Mesodermal cell (in vitro differentiated cells): ENCODE measurements at regions not wholly inside any gene's neighbourhood (a gene's known extent, or its start where the extent isn't known, plus 50 kb on each side); places are given as distances from the start of the nearest gene placed in this dataset.

ENCODE experiments used
- H3K27ac ChIP-seq: 2 replicates; pipeline ENCODE4 v1.7.0; 2013; ENCODE audit warnings: mild to moderate bottlenecking, low read depth, low read length, moderate library complexity; ENCODE audit not compliant: severe bottlenecking
- H3K36me3 ChIP-seq: 2 replicates; pipeline ENCODE4 v1.7.1; 2013; ENCODE audit warnings: mild to moderate bottlenecking, low read length, moderate library complexity; ENCODE audit not compliant: control insufficient read depth, insufficient read depth
- H3K4me1 ChIP-seq: one replicate; pipeline ENCODE4 v1.7.1; 2013; ENCODE audit warnings: mild to moderate bottlenecking, low read length; ENCODE audit not compliant: insufficient read depth, control insufficient read depth, poor library complexity, severe bottlenecking
- H3K4me3 ChIP-seq: 2 replicates; pipeline ENCODE4 v1.7.0; 2013; ENCODE audit warnings: low read length, control low read depth, mild to moderate bottlenecking; ENCODE audit not compliant: insufficient read depth, poor library complexity, severe bottlenecking; ENCODE audit errors: extremely low read depth
- H3K9me3 ChIP-seq: 2 replicates; pipeline ENCODE4 v1.7.1; 2013; ENCODE audit warnings: mild to moderate bottlenecking, low read length, moderate library complexity; ENCODE audit not compliant: control insufficient read depth
- WGBS, 2 experiments: methylation state at CpG; one replicate each; pipeline ENCODE4 v1.1.5; 2013; ENCODE audit warnings: missing lambda C conversion rate in 2 of 2; ENCODE audit not compliant: insufficient coverage in 2 of 2; 5-methylcytosine and 5-hydroxymethylcytosine counted together

- H3K4me3 ChIP-seq: no peak overlapping the region
- H3K27ac ChIP-seq: no peak overlapping the region
- H3K9me3 ChIP-seq: no peaks in the 10 kb centered on the region
- H3K36me3 ChIP-seq: no peaks in the 10 kb centered on the region
- 39 to 60% methylated on average over 2 to 3 of the region's 4 CpGs for WGBS, 2 experiments
- H3K4me1 ChIP-seq: no peaks in the 10 kb centered on the region
Observed at GRCh38 chr4:14681330-14681729, 321.0 kb upstream of the CPEB2 start.

DNA sequence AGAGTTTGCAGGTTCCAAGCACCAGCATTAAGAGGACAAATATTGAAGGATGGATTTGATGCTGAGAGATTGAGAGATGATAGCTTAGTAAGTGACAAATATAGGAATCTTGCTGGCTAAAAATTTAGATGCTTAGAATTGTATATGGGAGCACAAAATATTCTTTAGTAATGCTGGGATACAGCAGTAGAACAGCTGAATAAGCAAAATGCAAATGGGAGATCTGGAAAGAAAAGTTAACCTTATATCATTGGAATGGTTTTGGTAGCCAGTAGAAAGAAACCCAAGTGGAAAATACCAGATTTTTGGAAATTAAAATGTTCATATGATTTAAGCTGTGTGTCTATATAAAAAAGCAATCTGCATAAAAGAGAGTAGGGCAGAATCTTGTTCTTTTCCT, 308.6 kb upstream of the CPEB2 start:
- no peak overlapping the region for H3K27ac ChIP-seq
- no peaks in the 10 kb centered on the region for H3K36me3 ChIP-seq
- no peak overlapping the region for H3K4me3 ChIP-seq

GRCh38 chr4:14695095-14695845, 307.0 kb upstream of the CPEB2 start:
- 82% methylated on average over 3 of the region's 6 CpGs for WGBS, 2 experiments
- no peak overlapping the region for H3K4me3 ChIP-seq
- H3K4me1 ChIP-seq: no peaks in the 10 kb centered on the region
- H3K27ac ChIP-seq: no peak overlapping the region
- H3K9me3 ChIP-seq: no peaks in the 10 kb centered on the region
- no peaks in the 10 kb centered on the region for H3K36me3 ChIP-seq

More for the DNA sequence above, 308.6 kb upstream of the CPEB2 start:
- Histone ChIP-seq H3K9me3 (no peaks in the 10 kb centered on the region), H3K4me1 (no peaks in the 10 kb centered on the region)

DNA sequence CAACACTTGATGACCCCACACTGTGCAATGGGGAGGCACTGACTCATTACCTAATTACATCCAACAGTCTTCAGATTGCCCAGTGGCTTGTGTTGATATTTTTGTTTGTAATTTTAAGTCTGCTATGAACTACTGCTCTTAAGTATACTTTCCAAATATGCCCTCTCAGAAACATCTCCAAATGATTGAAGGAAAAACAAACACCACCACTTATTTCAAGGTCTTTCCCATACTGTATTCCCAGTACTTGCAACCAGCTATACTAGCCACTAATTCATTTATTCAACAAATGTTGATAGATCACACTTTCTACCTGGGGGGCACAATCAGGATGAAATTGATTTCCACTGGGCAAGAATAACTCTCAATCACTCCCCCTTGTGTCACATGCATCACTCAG, 302.2 kb upstream of the CPEB2 start:
- no peak overlapping the region for H3K4me3 ChIP-seq
- no peaks in the 10 kb centered on the region for H3K9me3 ChIP-seq
- H3K27ac ChIP-seq: no peak overlapping the region
- H3K4me1 ChIP-seq: no peaks in the 10 kb centered on the region
- H3K36me3 ChIP-seq: no peaks in the 10 kb centered on the region

DNA sequence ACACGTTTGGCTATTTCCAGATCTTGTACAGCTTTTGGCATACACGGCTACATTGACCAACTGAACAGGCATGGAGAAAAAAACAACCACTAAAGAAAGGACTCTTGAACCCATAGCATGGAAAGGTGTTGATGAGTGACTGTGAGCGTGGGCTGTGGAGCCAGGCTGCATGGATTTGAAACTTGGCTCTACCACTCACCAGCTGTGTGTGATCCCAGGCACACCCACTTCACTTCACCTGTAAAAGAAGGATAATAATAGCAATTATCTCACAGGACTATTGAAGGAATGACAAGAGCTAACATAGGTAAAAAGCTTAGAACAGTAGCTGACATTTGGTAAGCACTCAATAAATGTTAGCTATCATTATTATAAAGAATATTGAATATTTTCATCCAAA, 301.7 kb upstream of the CPEB2 start:
- Histone ChIP-seq H3K9me3 (no peaks in the 10 kb centered on the region), H3K27ac (no peak overlapping the region), H3K4me1 (no peaks in the 10 kb centered on the region), H3K4me3 (no peak overlapping the region), H3K36me3 (no peaks in the 10 kb centered on the region)
- WGBS, 2 experiments: 75 to 86% methylated on average over 1 to 2 of the region's 3 CpGs

- Histone ChIP-seq H3K4me1 (no peaks in the 10 kb centered on the region), H3K27ac (no peak overlapping the region), H3K9me3 (no peaks in the 10 kb centered on the region), H3K4me3 (no peak overlapping the region), H3K36me3 (no peaks in the 10 kb centered on the region)
- WGBS, 2 experiments: 100% methylated on average over 1 of the region's 2 CpGs; no CpG with 5 or more reads in 1 of the 2 experiments
Observed at GRCh38 chr4:14701389-14701788, 300.9 kb upstream of the CPEB2 start.

GRCh38 chr4:14701896-14702295, 300.4 kb upstream of the CPEB2 start:
- WGBS, 2 experiments: 67 to 80% methylated on average over 1 of the region's 1 CpG
- no peak overlapping the region for H3K4me3 ChIP-seq
- H3K27ac ChIP-seq: no peak overlapping the region
- H3K4me1 ChIP-seq: no peaks in the 10 kb centered on the region
- H3K9me3 ChIP-seq: no peaks in the 10 kb centered on the region
- H3K36me3 ChIP-seq: no peaks in the 10 kb centered on the region

- no peaks in the 10 kb centered on the region for H3K4me1 ChIP-seq
- no peak overlapping the region for H3K4me3 ChIP-seq
- H3K9me3 ChIP-seq: no peaks in the 10 kb centered on the region
- H3K27ac ChIP-seq: no peak overlapping the region
- H3K36me3 ChIP-seq: no peaks in the 10 kb centered on the region
Observed at GRCh38 chr4:14708574-14708973, 293.7 kb upstream of the CPEB2 start.

- H3K9me3 ChIP-seq: no peaks in the 10 kb centered on the region
- H3K36me3 ChIP-seq: no peaks in the 10 kb centered on the region
- WGBS, 2 experiments: 89 to 97% methylated on average over 3 of the region's 4 CpGs
- H3K4me3 ChIP-seq: no peak overlapping the region
- no peak overlapping the region for H3K27ac ChIP-seq
- no peaks in the 10 kb centered on the region for H3K4me1 ChIP-seq
Observed at GRCh38 chr4:14711259-14711658, 291.0 kb upstream of the CPEB2 start.

- Histone ChIP-seq H3K36me3 (no peaks in the 10 kb centered on the region), H3K9me3 (no peaks in the 10 kb centered on the region), H3K4me3 (no peak overlapping the region), H3K4me1 (peaks cover 2% of the 10 kb centered on the region), H3K27ac (no peak overlapping the region)
- 90% methylated on average over 2 of the region's 6 CpGs; no CpG with 5 or more reads in 1 of the 2 experiments for WGBS, 2 experiments
Observed at GRCh38 chr4:14716691-14717090, 285.6 kb upstream of the CPEB2 start.

DNA sequence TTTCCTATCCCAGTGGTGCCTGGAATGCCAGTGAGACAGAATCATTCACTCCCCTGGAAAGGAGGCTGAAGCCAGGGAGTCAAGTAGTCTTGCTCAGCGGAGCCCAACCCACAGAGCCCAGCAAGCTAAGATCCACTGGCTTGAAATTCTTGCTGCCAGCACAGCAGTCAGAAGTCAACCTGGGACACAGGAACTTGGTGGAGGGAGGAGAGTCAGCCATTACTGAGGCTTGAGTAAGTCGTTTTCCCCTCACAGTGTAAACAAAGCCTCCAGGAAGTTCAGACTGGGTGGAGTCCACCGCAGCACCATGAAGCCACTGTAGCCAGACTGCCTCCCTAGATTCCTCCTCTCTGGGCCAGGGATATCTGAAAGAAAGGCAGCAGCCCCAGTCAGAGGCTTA, 283.2 kb upstream of the CPEB2 start:
- no peaks in the 10 kb centered on the region for H3K9me3 ChIP-seq
- WGBS, 2 experiments: 77 to 83% methylated on average over 1 to 3 of the region's 3 CpGs
- peaks cover 2% of the 10 kb centered on the region for H3K4me1 ChIP-seq
- no peaks in the 10 kb centered on the region for H3K36me3 ChIP-seq
- no peak overlapping the region for H3K27ac ChIP-seq
- H3K4me3 ChIP-seq: no peak overlapping the region
